Subcutaneous abdominal adipose tissue (tissue), 5 donors: ENCODE measurements at regions not wholly inside any gene's neighbourhood (a gene's known extent, or its start where the extent isn't known, plus 50 kb on each side); places are given as distances from the start of the nearest gene placed in this dataset.

ENCODE experiments used
- H3K27ac ChIP-seq: one replicate; pipeline ENCODE4 v1.7.0; 2013; ENCODE audit warnings: low read depth, mild to moderate bottlenecking, inconsistent platforms, low read length, moderate library complexity
- H3K27me3 ChIP-seq, 5 donors: one replicate each; pipeline ENCODE4 v1.7.0; 2013; ENCODE audit warnings: low read length in 5 of 5, inconsistent platforms in 1 of 5; ENCODE audit not compliant: control insufficient read depth in 5 of 5, insufficient read depth in 4 of 5
- H3K36me3 ChIP-seq, 5 donors: one replicate each; pipeline ENCODE4 v1.7.0; 2013; ENCODE audit warnings: low read length in 5 of 5; ENCODE audit not compliant: control insufficient read depth in 5 of 5, insufficient read depth in 5 of 5
- H3K4me1 ChIP-seq, 5 donors: one replicate each; pipeline ENCODE4 v1.7.0; 2013; ENCODE audit warnings: low read length in 5 of 5, mild to moderate bottlenecking in 3 of 5, moderate library complexity in 1 of 5; ENCODE audit not compliant: control insufficient read depth in 5 of 5, insufficient read depth in 5 of 5
- H3K4me3 ChIP-seq, 5 donors: one replicate each; pipeline ENCODE4 v1.7.0; 2013; ENCODE audit warnings: low read length in 5 of 5, low read depth in 1 of 5
- H3K9ac ChIP-seq, 5 donors: one replicate each; pipeline ENCODE4 v1.7.0; 2013; ENCODE audit warnings: low read length in 5 of 5, mild to moderate bottlenecking in 4 of 5, moderate library complexity in 3 of 5
- H3K9me3 ChIP-seq, 5 donors: one replicate each; pipeline ENCODE4 v1.7.0; 2013; ENCODE audit warnings: low read length in 5 of 5; ENCODE audit not compliant: control insufficient read depth in 5 of 5
- donor health status: healthy.
- donor health status: healthy.
- donor health status: healthy.
- donor health status: healthy.
- donor health status: healthy.

DNA sequence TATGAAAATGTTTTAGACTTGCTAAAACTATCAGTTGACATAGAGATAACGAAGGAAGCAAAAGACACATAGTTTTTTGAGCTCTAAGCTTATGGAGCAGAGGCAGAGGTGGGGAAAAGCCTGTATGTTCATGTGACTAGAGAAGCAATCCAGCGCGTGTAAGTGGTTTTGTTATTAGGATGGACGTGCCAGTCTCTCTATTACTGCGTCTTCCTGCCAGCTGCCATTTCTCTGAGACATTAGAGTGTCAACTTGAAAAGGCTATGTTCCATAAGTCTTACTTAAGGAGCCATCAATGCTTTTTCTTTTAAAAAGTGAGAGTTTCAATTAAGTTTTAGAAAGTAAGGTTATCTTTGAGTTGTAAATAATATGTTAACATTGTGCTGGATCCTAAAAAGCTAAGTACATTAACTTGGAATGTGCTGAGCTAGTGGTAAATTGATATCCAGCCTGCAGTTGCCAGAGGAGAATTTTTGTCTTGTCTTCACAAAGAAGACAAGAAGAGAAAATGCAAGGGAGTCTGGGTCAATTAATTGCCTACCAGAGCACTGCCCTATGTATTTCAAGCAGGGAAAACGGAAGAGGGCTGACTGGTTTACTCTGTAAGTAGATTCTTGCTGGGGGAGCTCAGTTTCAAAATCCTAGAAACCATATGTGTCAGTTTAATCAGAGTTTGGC, 161.8 kb upstream of the B3GALT2 start:
- Histone ChIP-seq H3K4me1 (no peaks in the 10 kb centered on the region), H3K27ac (no peak overlapping the region)

DNA sequence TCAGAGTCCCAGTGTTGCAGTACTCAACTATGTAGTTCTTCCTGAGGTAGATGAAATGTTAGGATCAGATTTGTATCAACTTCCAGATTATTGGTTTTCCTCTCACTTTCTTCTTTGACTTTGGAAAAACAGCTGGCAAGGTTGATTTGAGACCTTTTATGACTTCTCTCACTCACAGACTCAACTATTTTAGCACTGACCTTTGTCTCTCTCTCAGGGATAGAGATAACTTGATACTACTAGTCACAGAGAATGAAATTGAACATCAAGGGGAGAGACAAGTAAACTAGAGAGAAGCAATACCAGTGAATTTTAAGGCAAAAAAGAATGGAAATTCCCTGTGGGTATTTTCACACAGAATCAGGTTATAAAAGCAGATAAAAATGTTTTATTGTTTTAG, 159.7 kb upstream of the B3GALT2 start:
- Histone ChIP-seq H3K4me3 (no peak overlapping the region), H3K27ac (no peak overlapping the region), H3K9ac (no peak overlapping the region), H3K9me3 (no peaks in the 10 kb centered on the region), H3K36me3 (no peaks in the 10 kb centered on the region), H3K4me1 (no peaks in the 10 kb centered on the region), H3K27me3 (no peaks in the 10 kb centered on the region)

More for the DNA sequence above, 161.8 kb upstream of the B3GALT2 start:
- H3K9ac ChIP-seq, result no peak overlapping the region
- H3K36me3 ChIP-seq, result no peaks in the 10 kb centered on the region
- H3K9me3 ChIP-seq, result no peaks in the 10 kb centered on the region
- no peaks in the 10 kb centered on the region for H3K27me3 ChIP-seq
- no peak overlapping the region for H3K4me3 ChIP-seq

DNA sequence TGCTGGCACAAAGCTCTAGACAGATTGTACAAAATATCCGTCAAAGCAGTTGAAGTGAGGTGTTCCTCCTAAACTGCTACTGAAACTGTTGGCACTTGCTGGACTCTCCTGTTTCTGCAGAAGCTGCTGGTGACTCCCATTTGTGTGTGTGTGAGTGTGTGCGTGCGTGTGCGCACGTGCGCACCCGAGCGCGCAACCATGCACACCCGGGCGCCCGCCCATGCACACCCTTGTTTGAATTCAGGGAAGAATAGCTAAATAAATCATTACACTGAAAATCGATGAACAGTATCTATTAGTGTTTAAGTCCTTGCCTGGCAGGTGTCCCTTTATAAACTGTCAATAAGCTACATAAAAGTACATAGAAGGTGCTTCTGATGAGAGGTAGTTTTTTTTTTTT, 156.4 kb upstream of the B3GALT2 start:
- Histone ChIP-seq H3K27ac (no peak overlapping the region), H3K4me1 (no peaks in the 10 kb centered on the region), H3K36me3 (no peaks in the 10 kb centered on the region), H3K9ac (no peak overlapping the region), H3K4me3 (no peak overlapping the region), H3K9me3 (no peaks in the 10 kb centered on the region), H3K27me3 (no peaks in the 10 kb centered on the region)

DNA sequence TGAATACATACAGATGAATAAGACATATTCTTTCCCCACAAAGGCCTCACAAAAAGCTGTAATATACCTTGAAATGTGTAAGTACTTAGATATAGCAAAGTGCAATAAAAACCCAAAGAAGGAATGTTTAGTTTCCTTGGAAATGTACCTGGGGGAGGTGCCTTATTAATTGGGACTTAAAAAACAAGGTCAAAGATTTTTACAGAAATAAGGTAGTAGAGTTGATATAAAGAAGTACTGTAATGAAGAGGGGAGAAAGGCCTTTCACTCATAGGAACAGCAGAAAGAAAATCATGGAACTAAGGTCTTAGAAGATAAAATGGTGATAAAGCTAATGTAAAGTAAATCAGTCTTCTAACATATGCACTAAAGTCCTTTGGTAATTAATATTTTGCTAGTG, 153.9 kb upstream of the B3GALT2 start:
- no peaks in the 10 kb centered on the region for H3K9me3 ChIP-seq
- H3K27me3 ChIP-seq, result no peaks in the 10 kb centered on the region
- no peaks in the 10 kb centered on the region for H3K4me1 ChIP-seq
- H3K27ac ChIP-seq, result no peak overlapping the region
- no peak overlapping the region for H3K4me3 ChIP-seq
- H3K9ac ChIP-seq, result no peak overlapping the region
- H3K36me3 ChIP-seq, result no peaks in the 10 kb centered on the region

DNA sequence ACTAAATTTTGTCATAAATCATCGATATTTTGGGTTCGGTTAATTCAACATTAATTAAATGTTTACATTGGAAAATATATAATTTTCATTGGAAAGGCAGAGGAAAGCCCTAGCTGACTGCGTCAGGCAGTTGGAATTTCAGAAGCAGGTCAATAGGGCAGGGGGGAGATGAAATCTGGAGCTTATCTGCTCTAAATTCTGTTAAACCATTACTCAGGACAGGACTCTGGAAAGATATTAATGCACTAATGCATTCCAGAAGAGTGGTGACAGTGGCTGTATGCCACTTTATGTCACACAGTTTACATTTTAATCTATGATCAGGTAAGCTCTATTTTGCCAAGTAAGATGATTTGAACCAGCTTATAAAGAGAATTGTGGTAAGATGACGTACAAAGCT, 153.0 kb upstream of the B3GALT2 start:
- Histone ChIP-seq H3K4me1 (no peaks in the 10 kb centered on the region), H3K9ac (no peak overlapping the region), H3K9me3 (no peaks in the 10 kb centered on the region), H3K4me3 (no peak overlapping the region), H3K27ac (no peak overlapping the region), H3K36me3 (no peaks in the 10 kb centered on the region), H3K27me3 (no peaks in the 10 kb centered on the region)

- Histone ChIP-seq H3K4me1 (no peaks in the 10 kb centered on the region), H3K9me3 (peaks cover 0 to 8% (median 7%) of the 10 kb centered on the region in 5 donors), H3K9ac (no peak overlapping the region), H3K27me3 (no peaks in the 10 kb centered on the region), H3K4me3 (no peak overlapping the region), H3K36me3 (no peaks in the 10 kb centered on the region), H3K27ac (no peak overlapping the region)
Observed at GRCh38 chr1:193338194-193338593, 151.8 kb upstream of the B3GALT2 start.

- no peaks in the 10 kb centered on the region for H3K27me3 ChIP-seq
- H3K4me3 ChIP-seq, result no peak overlapping the region
- H3K9ac ChIP-seq, result no peak overlapping the region
- peaks cover 2 to 12% (median 8%) of the 10 kb centered on the region in 5 donors for H3K9me3 ChIP-seq
- H3K4me1 ChIP-seq, result no peaks in the 10 kb centered on the region
- H3K27ac ChIP-seq, result no peak overlapping the region
- no peaks in the 10 kb centered on the region for H3K36me3 ChIP-seq
Observed at GRCh38 chr1:193335806-193336428, 149.5 kb upstream of the B3GALT2 start.

DNA sequence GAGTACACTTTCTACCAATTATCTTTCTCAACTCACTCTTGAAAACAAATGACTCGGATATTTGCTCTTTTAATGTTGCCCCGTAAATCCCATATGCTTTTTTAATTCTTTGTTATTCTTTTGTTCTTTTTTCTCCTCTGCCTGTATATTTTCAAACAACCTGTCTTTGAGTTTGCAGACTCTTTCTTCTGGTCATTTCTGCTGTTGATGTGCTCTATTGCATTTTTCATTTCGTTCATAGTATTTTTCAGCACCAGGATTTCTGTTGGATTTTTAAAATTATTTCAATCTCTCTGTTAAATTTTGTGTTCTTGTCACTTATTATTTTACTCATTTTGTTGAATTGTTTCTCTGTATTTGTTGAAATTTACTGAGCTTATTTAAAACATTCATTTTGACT, 146.8 kb upstream of the B3GALT2 start:
- Histone ChIP-seq H3K4me3 (no peak overlapping the region), H3K4me1 (no peaks in the 10 kb centered on the region), H3K9ac (no peak overlapping the region), H3K27ac (no peak overlapping the region), H3K36me3 (no peaks in the 10 kb centered on the region), H3K27me3 (no peaks in the 10 kb centered on the region), H3K9me3 (peaks cover 2 to 16% (median 8%) of the 10 kb centered on the region in 5 donors)

- H3K4me3 ChIP-seq, result no peak overlapping the region
- no peak overlapping the region for H3K27ac ChIP-seq
- no peak overlapping the region for H3K9ac ChIP-seq
- H3K27me3 ChIP-seq, result no peaks in the 10 kb centered on the region
- no peaks in the 10 kb centered on the region for H3K4me1 ChIP-seq
- H3K9me3 ChIP-seq, result peaks cover 0 to 9% (median 3%) of the 10 kb centered on the region in 5 donors
- H3K36me3 ChIP-seq, result no peaks in the 10 kb centered on the region
Observed at GRCh38 chr1:193326296-193326695, 139.9 kb upstream of the B3GALT2 start.

DNA sequence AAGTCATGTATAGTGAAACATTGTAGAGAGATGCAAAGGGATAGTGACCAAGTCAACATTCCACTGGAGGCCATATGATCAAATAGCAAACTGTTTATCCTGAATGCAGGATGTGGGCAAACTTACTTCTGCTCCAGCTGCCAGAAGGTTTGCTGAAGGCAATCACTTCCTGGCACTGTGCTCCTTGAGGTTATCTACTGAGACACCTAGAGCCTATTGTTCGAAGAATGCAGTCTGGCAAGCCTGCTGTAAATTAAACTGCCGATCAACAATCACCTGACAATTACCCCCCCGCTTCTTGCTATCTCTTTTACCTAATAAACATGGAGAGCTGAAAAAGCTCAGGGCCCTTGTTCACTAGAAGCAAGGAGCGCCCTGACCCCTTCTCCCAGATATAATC, 139.4 kb upstream of the B3GALT2 start:
- no peak overlapping the region for H3K9ac ChIP-seq
- H3K27ac ChIP-seq, result no peak overlapping the region
- no peaks in the 10 kb centered on the region for H3K4me1 ChIP-seq
- H3K36me3 ChIP-seq, result no peaks in the 10 kb centered on the region
- H3K4me3 ChIP-seq, result no peak overlapping the region
- no peaks in the 10 kb centered on the region for H3K27me3 ChIP-seq
- peaks cover 0 to 7% (median 3%) of the 10 kb centered on the region in 5 donors for H3K9me3 ChIP-seq
